ENCODE measurements at regions not wholly inside any gene's neighbourhood (a gene's known extent, or its start where the extent isn't known, plus 50 kb on each side); places are given as distances from the start of the nearest gene placed in this dataset.

DNA sequence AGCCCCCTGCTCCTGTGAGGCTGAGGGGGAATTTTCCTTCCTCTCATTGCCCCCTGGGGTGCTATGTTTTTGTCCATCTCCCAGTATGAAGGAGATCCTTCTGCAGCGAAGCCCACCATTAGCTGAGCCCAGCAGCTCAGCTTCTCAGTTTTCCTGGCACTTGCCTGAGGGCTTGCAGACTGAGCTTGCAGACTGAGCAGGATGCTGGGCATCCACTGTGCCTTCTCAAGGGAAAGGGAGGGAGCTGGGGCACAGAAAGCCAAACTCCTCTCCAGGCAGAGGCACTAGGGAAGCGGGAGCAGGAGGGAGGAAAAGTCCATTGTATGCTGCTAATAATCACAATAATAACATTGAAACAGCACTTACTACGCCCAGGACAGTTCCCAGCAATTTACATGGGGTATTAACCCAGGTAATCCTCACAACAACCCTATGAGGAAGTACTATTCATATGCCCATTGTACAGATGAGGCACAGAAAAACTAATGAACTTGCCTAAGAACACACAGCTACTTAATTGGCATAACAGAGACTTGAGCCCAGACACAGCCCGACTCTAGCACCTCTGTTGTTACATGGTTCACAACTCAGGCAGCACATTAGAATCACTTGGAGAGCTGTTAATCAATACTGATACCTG lies 86.9 kb upstream of the SSBP2 start:
- CTCF ChIA-PET = interaction anchor here (1.1 to 3.0 kb wide), 7 partner anchors 11 to 412 kb away, joined by 3 to 16 read pairs (median 4); no protein-coding TSS in a partner anchor
- no peak overlapping the region for H3K27ac Mint-ChIP-seq
- no peaks in the 10 kb centered on the region for H3K9me3 Mint-ChIP-seq
- no peak overlapping the region for H3K4me3 Mint-ChIP-seq
- POLR2A ChIA-PET = interaction anchor here (1.4 kb wide), 1 partner anchor 87 kb away, joined by 7 read pairs; the partner anchor contains the start of gene SSBP2
- intact Hi-C loops (cut with micrococcal nuclease) = loop anchor here (1.0 kb wide), 3 partner anchors 323 to 412 kb away; no protein-coding TSS in a partner anchor
- H3K36me3 Mint-ChIP-seq (ENCODE audit: low read depth) = no peaks in the 10 kb centered on the region
- no peak for ATAC-seq (ENCODE audit: low read depth)
- TF ChIP-seq, protein P1, sequence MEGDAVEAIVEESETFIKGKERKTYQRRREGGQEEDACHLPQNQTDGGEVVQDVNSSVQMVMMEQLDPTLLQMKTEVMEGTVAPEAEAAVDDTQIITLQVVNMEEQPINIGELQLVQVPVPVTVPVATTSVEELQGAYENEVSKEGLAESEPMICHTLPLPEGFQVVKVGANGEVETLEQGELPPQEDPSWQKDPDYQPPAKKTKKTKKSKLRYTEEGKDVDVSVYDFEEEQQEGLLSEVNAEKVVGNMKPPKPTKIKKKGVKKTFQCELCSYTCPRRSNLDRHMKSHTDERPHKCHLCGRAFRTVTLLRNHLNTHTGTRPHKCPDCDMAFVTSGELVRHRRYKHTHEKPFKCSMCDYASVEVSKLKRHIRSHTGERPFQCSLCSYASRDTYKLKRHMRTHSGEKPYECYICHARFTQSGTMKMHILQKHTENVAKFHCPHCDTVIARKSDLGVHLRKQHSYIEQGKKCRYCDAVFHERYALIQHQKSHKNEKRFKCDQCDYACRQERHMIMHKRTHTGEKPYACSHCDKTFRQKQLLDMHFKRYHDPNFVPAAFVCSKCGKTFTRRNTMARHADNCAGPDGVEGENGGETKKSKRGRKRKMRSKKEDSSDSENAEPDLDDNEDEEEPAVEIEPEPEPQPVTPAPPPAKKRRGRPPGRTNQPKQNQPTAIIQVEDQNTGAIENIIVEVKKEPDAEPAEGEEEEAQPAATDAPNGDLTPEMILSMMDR (IDR thresholded peaks at IDR 0.05) = no peak
- peaks cover 2% of the 10 kb centered on the region for H3K4me1 Mint-ChIP-seq
- no peaks in the 10 kb centered on the region for H3K27me3 Mint-ChIP-seq
- DNase-seq = no peak

DNA sequence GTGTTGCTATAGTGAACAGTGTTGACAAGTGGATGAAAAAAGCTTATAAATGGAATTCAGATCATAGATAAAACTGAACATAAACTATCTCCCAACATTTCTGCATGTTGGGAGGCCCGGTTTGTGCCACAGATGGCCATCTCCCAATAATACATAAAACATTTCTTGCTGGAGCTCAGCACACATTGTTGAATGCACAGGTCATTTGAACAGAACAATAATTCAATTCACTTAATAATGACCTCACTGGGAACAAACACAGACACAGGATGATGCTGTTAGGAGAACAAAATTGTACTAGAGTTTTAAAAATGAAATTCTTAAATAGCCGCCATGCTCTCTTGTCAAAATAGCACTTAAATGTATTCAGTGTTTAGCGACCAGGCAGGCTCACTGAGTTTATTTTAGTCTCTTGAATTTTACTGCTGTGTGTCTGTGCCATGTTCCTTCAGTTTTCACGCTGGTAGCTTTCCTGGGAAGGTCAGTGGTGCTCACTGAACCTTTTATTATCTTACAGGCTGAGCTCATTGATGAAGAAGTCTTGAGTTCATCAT lies 85.0 kb upstream of the SSBP2 start:
- no peak overlapping the region for H3K4me3 Mint-ChIP-seq
- intact Hi-C loops (cut with micrococcal nuclease) = no loop called here
- POLR2A ChIA-PET = no interaction called here
- no peaks in the 10 kb centered on the region for H3K27me3 Mint-ChIP-seq
- no peak for DNase-seq
- CTCF ChIA-PET = interaction anchor here (0.6 kb wide), 1 partner anchor 539 kb away, joined by 3 read pairs; no protein-coding TSS in a partner anchor
- TF ChIP-seq, protein P1 (IDR thresholded peaks at IDR 0.05) = no peak
- no peaks in the 10 kb centered on the region for H3K36me3 Mint-ChIP-seq (ENCODE audit: low read depth)
- H3K4me1 Mint-ChIP-seq = peaks cover 2% of the 10 kb centered on the region
- no peak overlapping the region for H3K27ac Mint-ChIP-seq
- ATAC-seq (ENCODE audit: low read depth) = no peak
- no peaks in the 10 kb centered on the region for H3K9me3 Mint-ChIP-seq

DNA sequence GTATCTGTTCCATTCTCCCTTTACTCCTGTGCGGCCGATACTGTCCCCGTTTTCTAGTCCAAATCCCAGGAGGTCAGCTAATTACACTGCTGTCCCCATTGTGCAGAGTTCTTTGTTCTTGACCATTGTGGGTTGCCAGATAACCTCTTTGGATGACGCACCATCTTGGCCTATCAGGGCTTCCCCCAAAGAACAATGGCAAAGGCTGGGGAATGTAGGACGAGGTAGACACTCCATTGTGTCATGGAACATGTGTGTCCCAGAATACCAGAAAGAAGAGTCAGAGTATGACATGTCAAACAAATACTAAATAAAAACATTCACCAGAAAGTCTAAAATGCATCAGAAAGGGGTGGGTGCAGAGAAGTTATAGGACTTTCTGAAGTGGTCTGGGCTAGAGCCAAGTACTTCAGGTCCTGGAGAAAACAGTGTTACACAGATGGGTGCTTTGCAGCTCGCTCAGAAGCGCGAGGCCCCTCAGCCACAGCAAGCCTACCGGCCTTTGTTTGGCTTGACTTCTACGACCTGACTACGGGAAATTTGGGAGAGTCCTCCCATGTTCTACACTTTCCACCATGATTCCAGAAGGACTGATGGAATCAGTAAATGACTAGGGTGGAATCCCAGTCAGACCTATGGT lies 83.2 kb upstream of the SSBP2 start:
- Mint-ChIP-seq H3K4me1 (peaks cover 8% of the 10 kb centered on the region), H3K27ac (no peak overlapping the region), H3K36me3 (ENCODE audit: low read depth) (no peaks in the 10 kb centered on the region), H3K27me3 (no peaks in the 10 kb centered on the region), H3K9me3 (no peaks in the 10 kb centered on the region), H3K4me3 (no peak overlapping the region)
- TF ChIP-seq, protein P1 (IDR thresholded peaks at IDR 0.05) = no peak
- ChIA-PET POLR2A (interaction anchor here (0.6 kb wide), 1 partner anchor 135 kb away, joined by 5 read pairs; no protein-coding TSS in a partner anchor), CTCF (interaction anchor here (1.0 kb wide), 1 partner anchor 17 kb away, joined by 3 read pairs; no protein-coding TSS in a partner anchor)
- intact Hi-C loops (cut with micrococcal nuclease) = loop anchor here (5.0 kb wide), 1 partner anchor 47 kb away; no protein-coding TSS in a partner anchor
- DNase-seq (no peak), ATAC-seq (ENCODE audit: low read depth) (no peak)

DNA sequence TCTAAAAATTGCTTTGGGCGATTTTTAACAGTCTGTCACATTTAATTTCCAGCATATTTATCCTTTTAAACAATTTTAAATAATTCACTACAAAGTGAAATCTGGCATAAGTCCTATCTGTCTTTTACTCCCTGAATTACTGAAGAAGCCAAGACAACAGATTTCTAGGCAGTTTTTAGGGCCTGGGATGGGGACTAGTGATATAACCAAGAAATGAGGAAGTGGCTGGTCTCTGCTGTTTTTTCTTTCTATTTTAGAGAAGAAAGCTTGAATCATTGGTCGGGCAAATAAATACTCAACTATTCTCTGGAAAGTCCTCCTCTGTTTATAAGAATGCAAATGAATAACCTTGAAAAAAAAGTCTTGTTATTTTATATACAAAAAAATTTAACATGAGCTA lies 79.7 kb upstream of the SSBP2 start:
- Mint-ChIP-seq H3K4me1 (peaks cover 6% of the 10 kb centered on the region), H3K36me3 (ENCODE audit: low read depth) (no peaks in the 10 kb centered on the region), H3K9me3 (no peaks in the 10 kb centered on the region), H3K27me3 (no peaks in the 10 kb centered on the region), H3K27ac (no peak overlapping the region), H3K4me3 (no peak overlapping the region)
- DNase-seq (no peak), ATAC-seq (ENCODE audit: low read depth) (peak; percentile 37)
- POLR2A ChIA-PET = no interaction called here
- CTCF ChIA-PET = no interaction called here
- intact Hi-C loops (cut with micrococcal nuclease) = loop anchor here (5.0 kb wide), 1 partner anchor 43 kb away; no protein-coding TSS in a partner anchor
- TF ChIP-seq, protein P1 (IDR thresholded peaks at IDR 0.05) = no peak

DNA sequence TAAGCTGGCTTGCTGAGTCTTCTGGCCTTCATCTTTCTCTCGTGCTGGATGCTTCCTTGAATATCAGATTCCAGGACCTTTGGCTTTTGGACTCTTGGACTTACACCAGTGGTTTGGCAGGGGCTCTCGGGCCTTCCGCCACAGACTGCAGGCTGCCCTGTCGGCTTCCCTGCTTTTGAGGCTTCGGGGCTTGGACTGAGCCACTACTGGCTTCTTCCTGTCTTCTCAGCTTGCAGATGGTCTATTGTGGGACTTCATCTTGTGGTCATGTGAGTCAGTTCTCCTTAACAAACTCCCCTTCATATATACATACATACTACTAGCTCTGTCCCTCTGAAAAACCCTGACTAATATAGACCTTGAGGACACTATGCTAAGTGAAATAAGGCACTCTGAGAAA lies 78.3 kb upstream of the SSBP2 start:
- peaks cover 2% of the 10 kb centered on the region for H3K27me3 Mint-ChIP-seq
- no peak overlapping the region for H3K4me3 Mint-ChIP-seq
- H3K27ac Mint-ChIP-seq = no peak overlapping the region
- TF ChIP-seq, protein P1 (IDR thresholded peaks at IDR 0.05) = no peak
- ChIA-PET CTCF (no interaction called here), POLR2A (no interaction called here)
- no peak for DNase-seq
- H3K4me1 Mint-ChIP-seq = peaks cover 6% of the 10 kb centered on the region
- ATAC-seq (ENCODE audit: low read depth) = no peak
- intact Hi-C loops (cut with micrococcal nuclease) = no loop called here
- no peaks in the 10 kb centered on the region for H3K36me3 Mint-ChIP-seq (ENCODE audit: low read depth)
- H3K9me3 Mint-ChIP-seq = no peaks in the 10 kb centered on the region
